Type B pancreatic cell (in vitro differentiated cells): ENCODE measurements at regions not wholly inside any gene's neighbourhood (a gene's known extent, or its start where the extent isn't known, plus 50 kb on each side); places are given as distances from the start of the nearest gene placed in this dataset.

Experiments
- DNase-seq: peaks from one replicate; pipeline ENCODE4 v3.0.0; 2021; ENCODE audit warnings: mixed read lengths; ENCODE audit not compliant: unreplicated experiment; ENCODE audit errors: extremely low spot score
- H3K27ac Mint-ChIP-seq: 2 replicates; pipeline ENCODE4 v1.8.0; 2021; ENCODE audit warnings: mild to moderate bottlenecking, mixed read lengths
- H3K27me3 Mint-ChIP-seq: 2 replicates; pipeline ENCODE4 v1.8.0; 2021; ENCODE audit warnings: mixed read lengths
- H3K36me3 Mint-ChIP-seq: 2 replicates; pipeline ENCODE4 v1.8.0; 2021; ENCODE audit warnings: mixed read lengths
- H3K4me1 Mint-ChIP-seq: one replicate; pipeline ENCODE4 v1.8.0; 2021; ENCODE audit warnings: mixed read lengths; ENCODE audit not compliant: unreplicated experiment
- H3K4me3 Mint-ChIP-seq: 2 replicates; pipeline ENCODE4 v1.8.0; 2021; ENCODE audit warnings: mild to moderate bottlenecking, mixed read lengths
- H3K9me3 Mint-ChIP-seq: 2 replicates; pipeline ENCODE4 v1.8.0; 2021; ENCODE audit warnings: mixed read lengths
- TF ChIP-seq, protein P1 (sequence below): fragments of 200-600 bp; sonication (generic); conservative IDR thresholded peaks from 2 replicates; pipeline ENCODE4 v1.5.0; 2021; ENCODE audit warnings: antibody characterized with exemption, mild to moderate bottlenecking

DNA sequence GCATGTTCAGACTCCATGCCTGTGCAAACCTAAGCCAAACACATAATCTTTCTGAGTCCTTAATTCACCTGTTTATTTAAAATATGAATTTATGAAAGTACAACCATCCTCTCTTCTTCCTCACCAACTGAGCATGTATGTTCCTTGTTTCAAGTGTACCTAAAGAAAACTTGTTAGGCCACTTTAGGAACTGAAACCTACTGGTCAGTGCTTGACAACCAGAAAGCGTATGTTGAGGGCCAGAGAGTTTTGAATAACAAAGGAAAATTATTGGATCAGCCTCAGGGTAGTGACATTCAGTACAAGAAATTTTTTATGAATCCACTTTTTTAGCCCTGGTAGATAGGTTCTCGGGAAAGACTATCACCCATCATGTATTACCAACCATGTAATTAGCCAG, 847.6 kb upstream of the CELF4 start:
- H3K4me3 Mint-ChIP-seq: no peak overlapping the region
- TF ChIP-seq, protein P1, sequence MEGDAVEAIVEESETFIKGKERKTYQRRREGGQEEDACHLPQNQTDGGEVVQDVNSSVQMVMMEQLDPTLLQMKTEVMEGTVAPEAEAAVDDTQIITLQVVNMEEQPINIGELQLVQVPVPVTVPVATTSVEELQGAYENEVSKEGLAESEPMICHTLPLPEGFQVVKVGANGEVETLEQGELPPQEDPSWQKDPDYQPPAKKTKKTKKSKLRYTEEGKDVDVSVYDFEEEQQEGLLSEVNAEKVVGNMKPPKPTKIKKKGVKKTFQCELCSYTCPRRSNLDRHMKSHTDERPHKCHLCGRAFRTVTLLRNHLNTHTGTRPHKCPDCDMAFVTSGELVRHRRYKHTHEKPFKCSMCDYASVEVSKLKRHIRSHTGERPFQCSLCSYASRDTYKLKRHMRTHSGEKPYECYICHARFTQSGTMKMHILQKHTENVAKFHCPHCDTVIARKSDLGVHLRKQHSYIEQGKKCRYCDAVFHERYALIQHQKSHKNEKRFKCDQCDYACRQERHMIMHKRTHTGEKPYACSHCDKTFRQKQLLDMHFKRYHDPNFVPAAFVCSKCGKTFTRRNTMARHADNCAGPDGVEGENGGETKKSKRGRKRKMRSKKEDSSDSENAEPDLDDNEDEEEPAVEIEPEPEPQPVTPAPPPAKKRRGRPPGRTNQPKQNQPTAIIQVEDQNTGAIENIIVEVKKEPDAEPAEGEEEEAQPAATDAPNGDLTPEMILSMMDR: no peak
- H3K36me3 Mint-ChIP-seq: no peaks in the 10 kb centered on the region
- peaks cover 5% of the 10 kb centered on the region for H3K9me3 Mint-ChIP-seq
- H3K27ac Mint-ChIP-seq: no peak overlapping the region
- DNase-seq: no peak
- H3K4me1 Mint-ChIP-seq: no peaks in the 10 kb centered on the region
- no peaks in the 10 kb centered on the region for H3K27me3 Mint-ChIP-seq

DNA sequence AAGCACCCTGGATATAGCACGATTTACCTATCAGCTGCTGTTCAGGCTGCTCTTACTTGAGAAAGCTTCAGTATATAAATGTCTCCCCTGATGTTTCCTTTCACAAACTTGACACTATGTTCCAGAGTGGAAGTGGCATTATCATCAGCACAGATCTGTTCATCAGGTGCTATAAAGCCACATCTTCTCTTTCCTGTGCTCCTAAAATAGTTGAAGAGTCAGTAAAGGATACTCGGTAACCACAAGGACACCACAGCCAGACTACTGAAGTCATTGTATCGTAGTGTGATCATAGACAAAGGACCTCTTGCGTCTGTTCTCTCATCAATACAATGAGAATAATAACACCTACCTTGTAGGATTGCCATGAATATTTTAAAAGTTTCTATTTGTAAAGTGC, 841.0 kb upstream of the CELF4 start:
- Mint-ChIP-seq H3K9me3 (peaks cover 15% of the 10 kb centered on the region), H3K27me3 (no peaks in the 10 kb centered on the region), H3K36me3 (peaks cover 6% of the 10 kb centered on the region), H3K4me1 (no peaks in the 10 kb centered on the region), H3K4me3 (no peak overlapping the region), H3K27ac (no peak overlapping the region)
- DNase-seq: no peak
- TF ChIP-seq, protein P1: no peak

DNA sequence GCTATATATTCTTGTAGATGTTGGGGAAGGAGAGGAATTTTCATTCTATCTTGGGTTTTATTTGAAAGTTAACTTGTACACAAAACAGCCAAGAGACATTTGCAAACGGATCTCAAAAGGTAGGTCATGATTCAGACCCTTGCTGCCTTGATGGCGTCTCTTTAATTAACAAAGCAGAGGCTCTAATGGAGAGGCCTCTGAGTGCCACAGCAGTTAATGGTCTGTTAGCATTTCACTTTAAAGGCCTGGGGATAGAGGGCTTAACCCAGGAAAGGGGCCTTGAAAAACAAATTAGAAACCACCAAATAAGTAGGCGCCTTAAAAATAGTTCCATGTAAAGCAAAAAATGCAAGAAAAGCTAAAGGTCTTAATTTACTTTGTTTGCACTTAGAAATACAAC, 836.9 kb upstream of the CELF4 start:
- no peak overlapping the region for H3K27ac Mint-ChIP-seq
- no peaks in the 10 kb centered on the region for H3K27me3 Mint-ChIP-seq
- H3K36me3 Mint-ChIP-seq: peaks cover 6% of the 10 kb centered on the region
- TF ChIP-seq, protein P1: no peak
- DNase-seq: no peak
- H3K9me3 Mint-ChIP-seq: peaks cover 6% of the 10 kb centered on the region
- no peaks in the 10 kb centered on the region for H3K4me1 Mint-ChIP-seq
- no peak overlapping the region for H3K4me3 Mint-ChIP-seq

DNA sequence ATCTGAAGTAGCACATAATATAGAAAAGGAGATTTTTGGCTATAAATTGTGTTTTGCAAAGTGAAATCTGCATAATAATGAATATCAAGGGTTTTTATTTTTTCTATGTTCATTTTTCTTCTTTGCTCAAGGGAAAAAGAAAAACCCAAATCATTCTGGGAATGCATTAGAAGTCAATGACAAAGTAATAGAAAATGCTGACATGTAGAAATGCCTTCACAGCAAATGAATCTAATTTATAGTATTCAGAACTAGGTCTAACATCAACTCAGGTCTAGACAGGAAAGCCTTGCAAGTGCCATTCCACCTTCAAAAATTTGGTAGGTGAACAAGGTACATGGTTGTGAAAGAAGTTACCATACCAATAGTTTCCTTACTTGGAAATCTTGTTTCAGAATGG, 831.5 kb upstream of the CELF4 start:
- TF ChIP-seq, protein P1: no peak
- H3K9me3 Mint-ChIP-seq: peaks cover 4% of the 10 kb centered on the region
- H3K4me1 Mint-ChIP-seq: no peaks in the 10 kb centered on the region

DNA sequence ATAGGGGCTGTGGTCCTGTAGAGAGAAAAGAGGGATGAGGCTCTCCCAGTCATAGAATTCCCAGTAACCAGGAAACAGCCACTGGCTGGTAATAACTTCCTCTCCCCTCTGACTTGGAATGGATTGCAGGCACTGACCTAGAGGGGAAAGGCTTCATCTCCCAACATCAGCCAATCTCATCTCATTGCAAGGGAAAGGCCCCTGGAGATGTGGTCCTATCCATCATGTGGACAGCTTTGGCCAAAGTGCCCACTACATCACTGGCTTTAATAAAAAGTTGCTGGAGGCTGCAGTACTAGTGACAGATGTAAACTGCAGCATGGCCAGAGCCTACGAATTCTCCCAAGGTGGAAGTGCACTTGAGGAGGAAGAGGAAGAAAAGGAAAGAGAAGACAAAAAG, 820.5 kb upstream of the CELF4 start:
- Mint-ChIP-seq H3K27me3 (no peaks in the 10 kb centered on the region), H3K4me1 (peaks cover 6% of the 10 kb centered on the region), H3K4me3 (no peak overlapping the region), H3K9me3 (no peaks in the 10 kb centered on the region), H3K36me3 (no peaks in the 10 kb centered on the region), H3K27ac (no peak overlapping the region)
- no peak for DNase-seq
- TF ChIP-seq, protein P1: no peak

More for the DNA sequence above, 831.5 kb upstream of the CELF4 start:
- no peaks in the 10 kb centered on the region for H3K27me3 Mint-ChIP-seq
- no peak for DNase-seq
- no peak overlapping the region for H3K4me3 Mint-ChIP-seq
- no peaks in the 10 kb centered on the region for H3K36me3 Mint-ChIP-seq
- H3K27ac Mint-ChIP-seq: no peak overlapping the region
